ENCODE measurements at regions not wholly inside any gene's neighbourhood (a gene's known extent, or its start where the extent isn't known, plus 50 kb on each side); places are given as distances from the start of the nearest gene placed in this dataset.
A peak's percentile ranks its signal among the peaks of the same experiment; 100 is the strongest.

GRCh38 chr20:62564456-62565245 is 77.7 kb upstream of the SLCO4A1 start:
- Mint-ChIP-seq H3K36me3 (no peaks in the 10 kb centered on the region), H3K9me3 (no peaks in the 10 kb centered on the region), H3K27ac (no peak overlapping the region), H3K4me1 (peaks cover 0 to 4% (median under 1%) of the 10 kb centered on the region in 4 donors), H3K27me3 (peaks cover 11 to 13% of the 10 kb centered on the region in 2 donors), H3K4me3 (no peak overlapping the region)
- Histone ChIP-seq H3K9me3 (ENCODE audit: control insufficient read depth in 1 of 2, low read length in 2 of 2) (no peaks in the 10 kb centered on the region), H3K36me3 (ENCODE audit: insufficient read depth, low read length) (no peaks in the 10 kb centered on the region), H3K4me3 (ENCODE audit: low read length in 2 of 2) (no peak overlapping the region), H3K27me3 (ENCODE audit: insufficient read depth, low read length) (peaks cover 4% of the 10 kb centered on the region), H3K27ac (ENCODE audit: low read depth, low read length) (no peak overlapping the region), H3K4me1 (ENCODE audit: insufficient read depth, low read length) (no peaks in the 10 kb centered on the region)
- ChIA-PET POLR2A (ENCODE audit: partially characterized antibody) (no interaction called here), CTCF (ENCODE audit: partially characterized antibody) (no interaction called here)
- DNase-seq = peak in 1 of 5 donors; percentile 2
- intact Hi-C loops (cut with micrococcal nuclease) = no loop called here

GRCh38 chr20:62566266-62566665 is 76.0 kb upstream of the SLCO4A1 start:
- H3K9me3 Mint-ChIP-seq = peaks cover 0 to 2% (median 0%) of the 10 kb centered on the region in 8 donors
- Histone ChIP-seq H3K9me3 (ENCODE audit: control insufficient read depth in 1 of 2, low read length in 2 of 2) (no peaks in the 10 kb centered on the region), H3K36me3 (ENCODE audit: insufficient read depth, low read length) (no peaks in the 10 kb centered on the region), H3K4me1 (ENCODE audit: insufficient read depth, low read length) (no peaks in the 10 kb centered on the region), H3K4me3 (ENCODE audit: low read length in 2 of 2) (no peak overlapping the region), H3K27ac (ENCODE audit: low read depth, low read length) (no peak overlapping the region), H3K27me3 (ENCODE audit: insufficient read depth, low read length) (no peaks in the 10 kb centered on the region)
- no peak overlapping the region for H3K4me3 Mint-ChIP-seq
- intact Hi-C loops (cut with micrococcal nuclease) = no loop called here
- H3K27me3 Mint-ChIP-seq = peaks cover 11 to 16% of the 10 kb centered on the region in 2 donors
- ChIA-PET CTCF (ENCODE audit: partially characterized antibody) (no interaction called here), POLR2A (ENCODE audit: partially characterized antibody) (no interaction called here)
- DNase-seq = no peak
- no peak overlapping the region for H3K27ac Mint-ChIP-seq
- H3K36me3 Mint-ChIP-seq = no peaks in the 10 kb centered on the region
- H3K4me1 Mint-ChIP-seq = peaks cover 0 to 5% (median 2%) of the 10 kb centered on the region in 4 donors

GRCh38 chr20:62566771-62567170 is 75.5 kb upstream of the SLCO4A1 start:
- H3K9me3 ChIP-seq (ENCODE audit: control insufficient read depth in 1 of 2, low read length in 2 of 2) = no peaks in the 10 kb centered on the region
- H3K27me3 ChIP-seq (ENCODE audit: insufficient read depth, low read length) = no peaks in the 10 kb centered on the region
- peak in 1 of 5 donors; percentile 24 for DNase-seq
- Mint-ChIP-seq H3K4me3 (no peak overlapping the region), H3K9me3 (peaks cover 0 to 2% (median 0%) of the 10 kb centered on the region in 8 donors), H3K4me1 (peaks cover 0 to 2% (median under 1%) of the 10 kb centered on the region in 4 donors), H3K27me3 (peaks cover 8 to 17% of the 10 kb centered on the region in 2 donors), H3K27ac (no peak overlapping the region), H3K36me3 (no peaks in the 10 kb centered on the region)
- H3K4me3 ChIP-seq (ENCODE audit: low read length in 2 of 2) = no peak overlapping the region
- H3K27ac ChIP-seq (ENCODE audit: low read depth, low read length) = no peak overlapping the region
- ChIA-PET CTCF (ENCODE audit: partially characterized antibody) (no interaction called here), POLR2A (ENCODE audit: partially characterized antibody) (no interaction called here)
- no peaks in the 10 kb centered on the region for H3K36me3 ChIP-seq (ENCODE audit: insufficient read depth, low read length)
- H3K4me1 ChIP-seq (ENCODE audit: insufficient read depth, low read length) = no peaks in the 10 kb centered on the region
- intact Hi-C loops (cut with micrococcal nuclease) = no loop called here

- Mint-ChIP-seq H3K27ac (no peak overlapping the region), H3K4me1 (peaks cover 0 to 2% (median under 1%) of the 10 kb centered on the region in 4 donors), H3K36me3 (no peaks in the 10 kb centered on the region), H3K4me3 (no peak overlapping the region), H3K9me3 (peaks cover 0 to 2% (median 0%) of the 10 kb centered on the region in 8 donors), H3K27me3 (peaks cover 8 to 17% of the 10 kb centered on the region in 2 donors)
- no peaks in the 10 kb centered on the region for H3K27me3 ChIP-seq (ENCODE audit: insufficient read depth, low read length)
- H3K27ac ChIP-seq (ENCODE audit: low read depth, low read length) = no peak overlapping the region
- ChIA-PET POLR2A (ENCODE audit: partially characterized antibody) (no interaction called here), CTCF (ENCODE audit: partially characterized antibody) (interaction anchor here (1.2 kb wide), 1 partner anchor 10 kb away, joined by 3 read pairs; no protein-coding TSS in a partner anchor)
- no peaks in the 10 kb centered on the region for H3K4me1 ChIP-seq (ENCODE audit: insufficient read depth, low read length)
- no peaks in the 10 kb centered on the region for H3K9me3 ChIP-seq (ENCODE audit: control insufficient read depth in 1 of 2, low read length in 2 of 2)
- intact Hi-C loops (cut with micrococcal nuclease) = no loop called here
- H3K36me3 ChIP-seq (ENCODE audit: insufficient read depth, low read length) = no peaks in the 10 kb centered on the region
- DNase-seq = peak in 1 of 5 donors; percentile 10
- H3K4me3 ChIP-seq (ENCODE audit: low read length in 2 of 2) = no peak overlapping the region
Observed at GRCh38 chr20:62567246-62568044, 74.9 kb upstream of the SLCO4A1 start.

GRCh38 chr20:62568045-62568389 is 74.3 kb upstream of the SLCO4A1 start:
- intact Hi-C loops (cut with micrococcal nuclease) = no loop called here

GRCh38 chr20:62569615-62570014 is 72.7 kb upstream of the SLCO4A1 start:
- Histone ChIP-seq H3K27ac (ENCODE audit: low read depth, low read length) (no peak overlapping the region), H3K4me3 (ENCODE audit: low read length in 2 of 2) (no peak overlapping the region), H3K9me3 (ENCODE audit: control insufficient read depth in 1 of 2, low read length in 2 of 2) (no peaks in the 10 kb centered on the region), H3K4me1 (ENCODE audit: insufficient read depth, low read length) (no peaks in the 10 kb centered on the region), H3K27me3 (ENCODE audit: insufficient read depth, low read length) (no peaks in the 10 kb centered on the region), H3K36me3 (ENCODE audit: insufficient read depth, low read length) (no peaks in the 10 kb centered on the region)
- DNase-seq = peak in 1 of 5 donors; percentile 17
- H3K27me3 Mint-ChIP-seq = peaks cover 7 to 29% of the 10 kb centered on the region in 2 donors
- intact Hi-C loops (cut with micrococcal nuclease) = no loop called here
- H3K36me3 Mint-ChIP-seq = no peaks in the 10 kb centered on the region
- H3K9me3 Mint-ChIP-seq = peaks cover 0 to 2% (median 0%) of the 10 kb centered on the region in 8 donors
- ChIA-PET POLR2A (ENCODE audit: partially characterized antibody) (no interaction called here), CTCF (ENCODE audit: partially characterized antibody) (no interaction called here)
- H3K4me3 Mint-ChIP-seq = no peak overlapping the region
- no peak overlapping the region for H3K27ac Mint-ChIP-seq
- peaks cover 0 to 2% (median under 1%) of the 10 kb centered on the region in 4 donors for H3K4me1 Mint-ChIP-seq

More at GRCh38 chr20:62568045-62568389, 74.3 kb upstream of the SLCO4A1 start:
- DNase-seq = no peak
- peaks cover 0 to 2% (median 0%) of the 10 kb centered on the region in 8 donors for H3K9me3 Mint-ChIP-seq
- H3K4me1 Mint-ChIP-seq = peaks cover 0 to 2% (median under 1%) of the 10 kb centered on the region in 4 donors
- H3K27ac Mint-ChIP-seq = no peak overlapping the region
- Histone ChIP-seq H3K9me3 (ENCODE audit: control insufficient read depth in 1 of 2, low read length in 2 of 2) (no peaks in the 10 kb centered on the region), H3K36me3 (ENCODE audit: insufficient read depth, low read length) (no peaks in the 10 kb centered on the region), H3K27me3 (ENCODE audit: insufficient read depth, low read length) (no peaks in the 10 kb centered on the region), H3K4me3 (ENCODE audit: low read length in 2 of 2) (no peak overlapping the region), H3K27ac (ENCODE audit: low read depth, low read length) (no peak overlapping the region), H3K4me1 (ENCODE audit: insufficient read depth, low read length) (no peaks in the 10 kb centered on the region)
- no peaks in the 10 kb centered on the region for H3K36me3 Mint-ChIP-seq
- ChIA-PET POLR2A (ENCODE audit: partially characterized antibody) (no interaction called here), CTCF (ENCODE audit: partially characterized antibody) (interaction anchor here (1.2 kb wide), 1 partner anchor 9 kb away, joined by 3 read pairs; no protein-coding TSS in a partner anchor)
- H3K27me3 Mint-ChIP-seq = peaks cover 8 to 17% of the 10 kb centered on the region in 2 donors
- no peak overlapping the region for H3K4me3 Mint-ChIP-seq

- POLR2A ChIA-PET (ENCODE audit: partially characterized antibody) = no interaction called here
- Mint-ChIP-seq H3K27me3 (peaks cover 10 to 34% of the 10 kb centered on the region in 2 donors), H3K9me3 (peaks cover 0 to 2% (median 0%) of the 10 kb centered on the region in 8 donors), H3K36me3 (no peaks in the 10 kb centered on the region), H3K27ac (no peak overlapping the region), H3K4me3 (no peak overlapping the region), H3K4me1 (peaks cover 0 to 2% (median under 1%) of the 10 kb centered on the region in 4 donors)
- Histone ChIP-seq H3K36me3 (ENCODE audit: insufficient read depth, low read length) (no peaks in the 10 kb centered on the region), H3K27ac (ENCODE audit: low read depth, low read length) (no peak overlapping the region), H3K4me1 (ENCODE audit: insufficient read depth, low read length) (no peaks in the 10 kb centered on the region), H3K4me3 (ENCODE audit: low read length in 2 of 2) (no peak overlapping the region), H3K9me3 (ENCODE audit: control insufficient read depth in 1 of 2, low read length in 2 of 2) (no peaks in the 10 kb centered on the region), H3K27me3 (ENCODE audit: insufficient read depth, low read length) (peaks cover 3% of the 10 kb centered on the region)
- CTCF ChIA-PET (ENCODE audit: partially characterized antibody) = no interaction called here
- DNase-seq = no peak
- intact Hi-C loops (cut with micrococcal nuclease) = no loop called here
Observed at GRCh38 chr20:62570403-62570802, 71.9 kb upstream of the SLCO4A1 start.
